ENCODE measurements at regions not wholly inside any gene's neighbourhood (a gene's known extent, or its start where the extent isn't known, plus 50 kb on each side); places are given as distances from the start of the nearest gene placed in this dataset.

GRCh38 chr6:117138425-117138824 lies 126.9 kb upstream of the VGLL2 start:
- no peak overlapping the region for H3K27ac ChIP-seq
- no peak for DNase-seq

GRCh38 chr6:117138920-117139319 lies 126.4 kb upstream of the VGLL2 start:
- Histone ChIP-seq H3K27ac (no peak overlapping the region), H3K36me3 (no peaks in the 10 kb centered on the region)

More at GRCh38 chr6:117138425-117138824, 126.9 kb upstream of the VGLL2 start:
- H3K27me3 ChIP-seq (ENCODE audit: insufficient read depth, low read depth, severe bottlenecking) = no peaks in the 10 kb centered on the region
- no peaks in the 10 kb centered on the region for H3K9me3 ChIP-seq (ENCODE audit: severe bottlenecking)
- H3K4me3 ChIP-seq (ENCODE audit: low read depth, low read length) = no peak overlapping the region
- no peak for TF ChIP-seq CTCF (IDR thresholded peaks at IDR 0.05; ENCODE audit: low read depth, low read length)
- H3K36me3 ChIP-seq = no peaks in the 10 kb centered on the region

GRCh38 chr6:117142142-117142541 lies 123.2 kb upstream of the VGLL2 start:
- Histone ChIP-seq H3K27ac (no peak overlapping the region), H3K9me3 (ENCODE audit: severe bottlenecking) (no peaks in the 10 kb centered on the region), H3K36me3 (no peaks in the 10 kb centered on the region), H3K27me3 (ENCODE audit: insufficient read depth, low read depth, severe bottlenecking) (no peaks in the 10 kb centered on the region), H3K4me3 (ENCODE audit: low read depth, low read length) (no peak overlapping the region)
- TF ChIP-seq CTCF (IDR thresholded peaks at IDR 0.05; ENCODE audit: low read depth, low read length) = no peak
- no peak for DNase-seq

More at GRCh38 chr6:117138920-117139319, 126.4 kb upstream of the VGLL2 start:
- no peaks in the 10 kb centered on the region for H3K9me3 ChIP-seq (ENCODE audit: severe bottlenecking)
- no peak for DNase-seq
- no peak overlapping the region for H3K4me3 ChIP-seq (ENCODE audit: low read depth, low read length)
- no peak for TF ChIP-seq CTCF (IDR thresholded peaks at IDR 0.05; ENCODE audit: low read depth, low read length)
- H3K27me3 ChIP-seq (ENCODE audit: insufficient read depth, low read depth, severe bottlenecking) = no peaks in the 10 kb centered on the region

GRCh38 chr6:117142995-117143394 lies 122.4 kb upstream of the VGLL2 start:
- no peak overlapping the region for H3K27ac ChIP-seq
- H3K27me3 ChIP-seq (ENCODE audit: insufficient read depth, low read depth, severe bottlenecking) = no peaks in the 10 kb centered on the region
- H3K9me3 ChIP-seq (ENCODE audit: severe bottlenecking) = no peaks in the 10 kb centered on the region
- TF ChIP-seq CTCF (IDR thresholded peaks at IDR 0.05; ENCODE audit: low read depth, low read length) = no peak
- DNase-seq = no peak
- no peaks in the 10 kb centered on the region for H3K36me3 ChIP-seq
- H3K4me3 ChIP-seq (ENCODE audit: low read depth, low read length) = no peak overlapping the region

GRCh38 chr6:117143647-117144046 lies 121.7 kb upstream of the VGLL2 start:
- H3K27ac ChIP-seq = no peak overlapping the region
- H3K36me3 ChIP-seq = no peaks in the 10 kb centered on the region
- H3K27me3 ChIP-seq (ENCODE audit: insufficient read depth, low read depth, severe bottlenecking) = no peaks in the 10 kb centered on the region
- no peaks in the 10 kb centered on the region for H3K9me3 ChIP-seq (ENCODE audit: severe bottlenecking)
- no peak for DNase-seq
- no peak overlapping the region for H3K4me3 ChIP-seq (ENCODE audit: low read depth, low read length)
- TF ChIP-seq CTCF (IDR thresholded peaks at IDR 0.05; ENCODE audit: low read depth, low read length) = no peak

GRCh38 chr6:117145940-117146339 lies 119.4 kb upstream of the VGLL2 start:
- no peak for TF ChIP-seq CTCF (IDR thresholded peaks at IDR 0.05; ENCODE audit: low read depth, low read length)
- Histone ChIP-seq H3K36me3 (no peaks in the 10 kb centered on the region), H3K27me3 (ENCODE audit: insufficient read depth, low read depth, severe bottlenecking) (no peaks in the 10 kb centered on the region), H3K27ac (no peak overlapping the region), H3K4me3 (ENCODE audit: low read depth, low read length) (no peak overlapping the region), H3K9me3 (ENCODE audit: severe bottlenecking) (no peaks in the 10 kb centered on the region)
- DNase-seq = no peak
